ENCODE measurements at regions not wholly inside any gene's neighbourhood (a gene's known extent, or its start where the extent isn't known, plus 50 kb on each side); places are given as distances from the start of the nearest gene placed in this dataset.

DNA sequence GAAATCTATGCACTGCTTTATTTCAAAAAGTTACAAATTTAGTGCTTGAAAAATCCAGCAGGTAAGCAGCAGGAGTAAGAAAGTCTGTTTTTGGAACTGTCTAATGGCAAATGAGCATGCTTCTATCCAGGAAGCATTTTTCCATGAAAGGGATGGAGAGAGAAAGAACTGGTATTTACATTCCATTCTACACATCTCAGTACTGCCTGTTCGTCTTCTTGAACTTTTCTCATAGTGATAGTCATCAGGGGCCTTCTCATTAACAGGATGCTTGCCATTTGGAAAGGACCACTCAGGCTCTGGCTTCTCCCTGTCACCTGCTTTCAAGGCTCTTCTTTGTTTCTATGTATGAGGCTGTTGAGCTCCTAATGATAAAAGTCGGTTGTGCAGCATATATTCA, 267.3 kb upstream of the IL12A start:
- TF ChIP-seq CTCF (IDR thresholded peaks at IDR 0.05) (no peak), POLR2A (IDR thresholded peaks at IDR 0.05) (no peak)
- DNase-seq, result no peak
- H3K36me3 ChIP-seq (replicated peaks in 1 of 2), result no peaks in the 10 kb centered on the region
- H3K9me3 ChIP-seq (replicated peaks in 1 of 3), result no peaks in the 10 kb centered on the region
- intact Hi-C loops (cut with DNase I), result no loop called here
- H3K27me3 ChIP-seq, result no peaks in the 10 kb centered on the region
- H3K4me3 ChIP-seq, result no peak overlapping the region
- no peaks in the 10 kb centered on the region for H3K4me1 ChIP-seq (replicated peaks in 1 of 2)
- WGBS, 4 donors, result 65 to 75% (median 72%) methylated on average over 2 of the region's 2 CpGs
- H3K27ac ChIP-seq, result no peak overlapping the region

DNA sequence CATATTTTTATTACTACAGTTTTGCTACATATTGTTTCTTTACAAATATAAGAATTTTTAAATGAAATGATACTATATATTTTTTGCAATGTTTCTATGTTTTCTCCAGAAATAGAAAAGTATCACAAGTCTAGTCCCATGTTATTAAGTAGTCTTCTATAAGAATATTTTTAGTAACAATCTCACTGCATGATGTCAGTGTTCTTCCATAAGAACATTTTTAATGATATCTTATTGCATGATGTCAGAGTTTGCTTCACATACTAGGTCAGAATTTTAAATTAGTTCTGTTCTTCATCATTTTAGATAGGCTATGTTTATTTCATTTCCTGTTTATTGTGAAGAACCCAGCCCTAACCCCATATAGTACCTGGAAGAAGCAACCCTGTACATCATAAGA, 265.3 kb upstream of the IL12A start:
- no peaks in the 10 kb centered on the region for H3K36me3 ChIP-seq (replicated peaks in 1 of 2)
- no peaks in the 10 kb centered on the region for H3K4me1 ChIP-seq (replicated peaks in 1 of 2)
- H3K4me3 ChIP-seq, result no peak overlapping the region
- H3K27me3 ChIP-seq, result no peaks in the 10 kb centered on the region
- H3K27ac ChIP-seq, result no peak overlapping the region
- no peaks in the 10 kb centered on the region for H3K9me3 ChIP-seq (replicated peaks in 1 of 3)
- no peak for TF ChIP-seq POLR2A (IDR thresholded peaks at IDR 0.05)
- no peak for TF ChIP-seq CTCF (IDR thresholded peaks at IDR 0.05)
- no peak for DNase-seq
- intact Hi-C loops (cut with DNase I), result no loop called here

GRCh38 chr3:159724627-159725026, 264.0 kb upstream of the IL12A start:
- Histone ChIP-seq H3K27ac (no peak overlapping the region), H3K27me3 (no peaks in the 10 kb centered on the region), H3K4me3 (no peak overlapping the region), H3K36me3 (replicated peaks in 1 of 2) (no peaks in the 10 kb centered on the region), H3K4me1 (replicated peaks in 1 of 2) (no peaks in the 10 kb centered on the region), H3K9me3 (replicated peaks in 1 of 3) (no peaks in the 10 kb centered on the region)
- WGBS, 4 donors, result 75 to 89% (median 82%) methylated on average over 2 of the region's 2 CpGs
- DNase-seq, result no peak
- intact Hi-C loops (cut with DNase I), result no loop called here
- TF ChIP-seq POLR2A (IDR thresholded peaks at IDR 0.05), result no peak
- no peak for TF ChIP-seq CTCF (IDR thresholded peaks at IDR 0.05)

- TF ChIP-seq POLR2A (IDR thresholded peaks at IDR 0.05) (no peak), CTCF (IDR thresholded peaks at IDR 0.05) (no peak)
- no peaks in the 10 kb centered on the region for H3K4me1 ChIP-seq (replicated peaks in 1 of 2)
- no peak overlapping the region for H3K4me3 ChIP-seq
- DNase-seq, result no peak
- H3K27ac ChIP-seq, result no peak overlapping the region
- intact Hi-C loops (cut with DNase I), result no loop called here
- H3K9me3 ChIP-seq (replicated peaks in 1 of 3), result no peaks in the 10 kb centered on the region
- no peaks in the 10 kb centered on the region for H3K27me3 ChIP-seq
- 74 to 86% (median 76%) methylated on average over 7 of the region's 7 CpGs for WGBS, 4 donors
- no peaks in the 10 kb centered on the region for H3K36me3 ChIP-seq (replicated peaks in 1 of 2)
Measured at GRCh38 chr3:159726231-159726964, 262.2 kb upstream of the IL12A start.

Data from adrenal gland (tissue), 9 donors.